ENCODE measurements at regions not wholly inside any gene's neighbourhood (a gene's known extent, or its start where the extent isn't known, plus 50 kb on each side); places are given as distances from the start of the nearest gene placed in this dataset.

DNA sequence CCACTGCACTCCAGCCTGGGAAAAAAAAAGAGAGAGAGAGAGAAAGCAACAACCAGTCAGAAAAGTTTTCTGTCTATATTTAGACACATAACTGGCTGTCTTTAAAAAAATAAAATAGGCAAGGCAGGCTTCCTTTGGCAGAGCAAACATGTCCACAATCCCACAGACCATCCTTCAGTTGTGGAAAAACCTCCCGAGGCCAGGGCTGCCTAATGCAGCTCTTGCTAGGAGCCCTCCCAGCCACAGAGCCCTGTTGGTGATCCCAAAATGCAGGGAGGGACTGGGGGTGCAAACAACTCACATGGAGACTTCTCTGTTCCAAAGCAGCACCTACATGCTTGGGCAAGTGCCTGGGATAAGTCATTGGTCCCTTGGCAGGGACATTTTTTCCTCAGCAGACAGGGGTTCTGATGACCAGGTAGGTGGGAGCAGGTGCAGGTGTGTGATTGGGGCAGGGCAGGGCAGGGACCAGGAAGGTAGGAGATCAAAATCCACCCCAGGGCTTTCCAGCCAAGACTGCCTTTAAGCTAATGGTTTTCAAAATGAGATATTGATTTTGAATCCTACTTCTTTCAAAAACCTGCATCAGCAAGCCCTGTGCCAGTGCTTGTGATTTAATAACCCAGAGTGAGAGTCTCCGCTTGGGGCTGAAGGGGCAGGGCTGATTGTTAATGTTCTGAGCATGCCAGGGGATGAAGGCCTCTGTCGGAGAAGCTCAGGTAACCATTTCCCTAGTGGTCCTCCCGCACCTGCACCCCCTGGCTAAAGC lies 178.5 kb downstream of the USP12 start:
- DNase-seq (ENCODE audit: low spot score) = no peak
- Histone ChIP-seq H3K27me3 (replicated peaks; ENCODE audit: insufficient read depth) (no peaks in the 10 kb centered on the region), H3K4me3 (no peak overlapping the region), H3K27ac (no peak overlapping the region), H3K4me1 (replicated peaks) (no peaks in the 10 kb centered on the region), H3K36me3 (no peaks in the 10 kb centered on the region), H3K9me3 (no peaks in the 10 kb centered on the region)
- intact Hi-C loops (cut with DNase I) = no loop called here
- TF ChIP-seq POLR2A (IDR thresholded peaks at IDR 0.05) = no peak
- TF ChIP-seq, protein P1, sequence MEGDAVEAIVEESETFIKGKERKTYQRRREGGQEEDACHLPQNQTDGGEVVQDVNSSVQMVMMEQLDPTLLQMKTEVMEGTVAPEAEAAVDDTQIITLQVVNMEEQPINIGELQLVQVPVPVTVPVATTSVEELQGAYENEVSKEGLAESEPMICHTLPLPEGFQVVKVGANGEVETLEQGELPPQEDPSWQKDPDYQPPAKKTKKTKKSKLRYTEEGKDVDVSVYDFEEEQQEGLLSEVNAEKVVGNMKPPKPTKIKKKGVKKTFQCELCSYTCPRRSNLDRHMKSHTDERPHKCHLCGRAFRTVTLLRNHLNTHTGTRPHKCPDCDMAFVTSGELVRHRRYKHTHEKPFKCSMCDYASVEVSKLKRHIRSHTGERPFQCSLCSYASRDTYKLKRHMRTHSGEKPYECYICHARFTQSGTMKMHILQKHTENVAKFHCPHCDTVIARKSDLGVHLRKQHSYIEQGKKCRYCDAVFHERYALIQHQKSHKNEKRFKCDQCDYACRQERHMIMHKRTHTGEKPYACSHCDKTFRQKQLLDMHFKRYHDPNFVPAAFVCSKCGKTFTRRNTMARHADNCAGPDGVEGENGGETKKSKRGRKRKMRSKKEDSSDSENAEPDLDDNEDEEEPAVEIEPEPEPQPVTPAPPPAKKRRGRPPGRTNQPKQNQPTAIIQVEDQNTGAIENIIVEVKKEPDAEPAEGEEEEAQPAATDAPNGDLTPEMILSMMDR (IDR thresholded peaks at IDR 0.05) = no peak
- no peak for TF ChIP-seq POLR2AphosphoS5 (IDR thresholded peaks at IDR 0.05)
- WGBS = 40% methylated on average over 4 of the region's 4 CpGs

DNA sequence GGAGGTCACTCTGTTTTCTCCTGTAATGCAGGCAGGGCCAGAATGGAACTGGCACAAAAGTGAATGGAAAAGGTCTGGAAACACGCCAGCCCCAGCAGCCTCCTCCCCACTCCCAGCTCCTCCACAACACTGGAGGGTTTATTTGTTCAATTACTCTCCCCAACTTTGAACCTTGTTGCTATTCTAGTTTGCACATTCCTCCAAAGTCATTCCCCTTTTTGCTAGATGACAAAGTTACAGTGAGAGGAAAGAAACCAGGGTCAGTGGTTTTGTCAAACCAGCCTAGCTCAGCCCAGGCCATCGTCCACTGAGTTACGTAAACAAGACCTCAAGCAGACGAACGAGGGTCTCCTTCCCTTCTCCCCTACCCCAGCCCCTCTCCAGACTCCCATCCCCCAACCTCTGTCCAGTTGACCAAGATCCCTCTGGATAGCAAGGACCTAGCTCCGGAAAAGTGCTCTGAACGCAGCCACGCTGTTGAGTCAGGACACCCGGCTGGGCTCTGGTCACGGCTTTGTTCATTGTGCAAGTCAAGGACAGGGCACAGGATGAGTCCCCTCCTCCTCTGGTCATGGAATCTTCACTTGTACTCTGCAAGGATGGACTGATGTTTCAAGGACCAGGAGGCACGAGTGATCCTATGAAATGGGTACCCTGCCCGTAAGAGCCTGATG lies 180.0 kb downstream of the USP12 start:
- H3K4me1 ChIP-seq (replicated peaks) = no peaks in the 10 kb centered on the region
- H3K36me3 ChIP-seq = no peaks in the 10 kb centered on the region
- no peaks in the 10 kb centered on the region for H3K9me3 ChIP-seq
- H3K4me3 ChIP-seq = no peak overlapping the region
- intact Hi-C loops (cut with DNase I) = no loop called here
- 71% methylated on average over 12 of the region's 12 CpGs for WGBS
- TF ChIP-seq, protein P1 (IDR thresholded peaks at IDR 0.05) = no peak
- TF ChIP-seq POLR2A (IDR thresholded peaks at IDR 0.05) (no peak), POLR2AphosphoS5 (IDR thresholded peaks at IDR 0.05) (no peak)
- no peak overlapping the region for H3K27ac ChIP-seq
- DNase-seq (ENCODE audit: low spot score) = no peak
- H3K27me3 ChIP-seq (replicated peaks; ENCODE audit: insufficient read depth) = no peaks in the 10 kb centered on the region

DNA sequence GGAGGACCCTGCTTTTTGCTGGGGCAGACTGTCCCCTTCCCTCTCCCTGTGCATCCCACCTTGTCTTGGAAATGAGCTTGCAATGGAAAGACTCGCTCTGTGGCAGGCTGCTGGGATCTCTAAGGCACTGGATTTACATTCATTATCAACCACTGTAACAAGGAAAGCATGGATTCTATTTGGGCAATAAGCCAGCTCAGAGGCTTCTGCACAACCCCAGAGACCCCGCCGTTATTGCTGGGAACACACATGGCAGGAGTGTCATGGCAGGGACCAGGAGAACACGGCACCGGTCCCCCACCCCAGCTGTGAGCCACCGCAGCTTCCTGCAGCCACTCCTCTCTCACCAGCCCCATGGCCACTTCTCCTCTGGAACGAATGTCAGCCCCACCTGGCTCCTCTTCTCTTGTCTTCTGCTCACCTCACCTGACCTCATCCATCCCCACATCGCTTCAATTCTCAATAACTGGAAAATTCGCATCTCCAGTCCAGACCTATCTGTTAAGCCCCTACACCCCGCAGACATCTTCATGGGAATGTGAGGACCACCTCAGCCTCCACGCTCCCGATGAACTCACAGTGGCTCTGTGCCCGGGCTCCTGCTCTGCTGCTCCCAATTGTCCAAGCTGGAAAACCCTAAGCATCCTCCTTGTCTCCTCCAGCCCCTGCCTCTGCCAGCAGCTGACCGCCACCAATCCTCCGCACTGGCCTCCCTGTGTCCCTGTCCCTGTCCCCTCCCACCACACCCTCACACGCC lies 181.5 kb downstream of the USP12 start:
- Histone ChIP-seq H3K4me3 (no peak overlapping the region), H3K27ac (no peak overlapping the region), H3K27me3 (replicated peaks; ENCODE audit: insufficient read depth) (no peaks in the 10 kb centered on the region), H3K36me3 (no peaks in the 10 kb centered on the region), H3K9me3 (no peaks in the 10 kb centered on the region), H3K4me1 (replicated peaks) (no peaks in the 10 kb centered on the region)
- WGBS = 83% methylated on average over 16 of the region's 16 CpGs
- DNase-seq (ENCODE audit: low spot score) = no peak
- TF ChIP-seq POLR2AphosphoS5 (IDR thresholded peaks at IDR 0.05) (no peak), POLR2A (IDR thresholded peaks at IDR 0.05) (no peak)
- TF ChIP-seq, protein P1 (IDR thresholded peaks at IDR 0.05) = no peak
- intact Hi-C loops (cut with DNase I) = loop anchor here (5.0 kb wide), 1 partner anchor 282 kb away; the partner anchor contains the start of gene RASL11A

DNA sequence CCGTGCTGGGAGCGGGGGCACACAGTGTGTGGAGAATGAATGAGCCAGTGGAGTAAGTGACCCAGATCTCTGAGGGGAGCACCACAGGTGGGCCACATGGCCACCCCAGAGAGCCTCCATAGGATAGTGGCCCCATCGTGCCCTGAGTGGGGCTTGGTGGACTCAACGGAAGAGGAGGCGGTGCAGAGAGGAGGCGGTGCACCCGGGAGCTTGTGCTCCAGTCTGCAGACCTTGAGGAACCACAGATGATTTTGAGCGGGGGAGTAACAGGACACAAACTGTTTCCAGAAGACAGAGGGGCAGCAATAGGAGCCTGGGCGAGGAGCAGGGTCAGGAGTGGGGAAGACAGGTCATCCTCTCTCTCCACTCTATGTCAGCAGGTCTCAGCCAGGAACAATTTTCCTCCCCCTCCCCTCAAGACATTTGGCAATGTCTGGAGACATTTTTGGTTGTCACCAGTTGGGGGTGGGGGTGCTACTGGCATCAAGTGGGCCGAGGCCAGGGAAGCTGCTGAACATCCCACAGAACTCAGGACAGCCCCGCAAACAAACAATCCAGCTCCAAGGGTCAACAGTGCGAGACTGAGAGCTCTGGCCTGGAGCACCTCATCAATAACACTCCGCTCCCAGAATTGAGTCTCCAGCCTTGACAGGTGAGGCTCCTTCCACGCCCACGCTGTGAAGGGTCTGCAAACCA lies 182.2 kb downstream of the USP12 start:
- WGBS = 81% methylated on average over 15 of the region's 15 CpGs
- intact Hi-C loops (cut with DNase I) = loop anchor here (5.0 kb wide), 1 partner anchor 283 kb away; the partner anchor contains the start of gene RASL11A
- DNase-seq (ENCODE audit: low spot score) = no peak
- no peaks in the 10 kb centered on the region for H3K9me3 ChIP-seq
- no peaks in the 10 kb centered on the region for H3K4me1 ChIP-seq (replicated peaks)
- H3K27me3 ChIP-seq (replicated peaks; ENCODE audit: insufficient read depth) = no peaks in the 10 kb centered on the region
- H3K4me3 ChIP-seq = no peak overlapping the region
- no peaks in the 10 kb centered on the region for H3K36me3 ChIP-seq
- no peak overlapping the region for H3K27ac ChIP-seq
- TF ChIP-seq POLR2A (IDR thresholded peaks at IDR 0.05) = no peak
- TF ChIP-seq POLR2AphosphoS5 (IDR thresholded peaks at IDR 0.05) = no peak
- TF ChIP-seq, protein P1 (IDR thresholded peaks at IDR 0.05) = no peak
